VCaP (cell line): ENCODE measurements at regions not wholly inside any gene's neighbourhood (a gene's known extent, or its start where the extent isn't known, plus 50 kb on each side); places are given as distances from the start of the nearest gene placed in this dataset.
"Not testable (repeated sequence)": the region's sequence is repeated elsewhere in the genome, so short reads cannot be mapped to it uniquely, and the experiment has no call there.

Experiments used
- H3K27ac ChIP-seq: fragments of 450-650 bp; 2 replicates; pipeline ENCODE4 v1.5.1; 2017
- TF ChIP-seq, protein P1 (sequence below): fragments of 450-650 bp; conservative IDR thresholded peaks from 2 replicates; pipeline ENCODE4 v1.5.1; 2017; ENCODE audit warnings: mild to moderate bottlenecking, moderate library complexity

DNA sequence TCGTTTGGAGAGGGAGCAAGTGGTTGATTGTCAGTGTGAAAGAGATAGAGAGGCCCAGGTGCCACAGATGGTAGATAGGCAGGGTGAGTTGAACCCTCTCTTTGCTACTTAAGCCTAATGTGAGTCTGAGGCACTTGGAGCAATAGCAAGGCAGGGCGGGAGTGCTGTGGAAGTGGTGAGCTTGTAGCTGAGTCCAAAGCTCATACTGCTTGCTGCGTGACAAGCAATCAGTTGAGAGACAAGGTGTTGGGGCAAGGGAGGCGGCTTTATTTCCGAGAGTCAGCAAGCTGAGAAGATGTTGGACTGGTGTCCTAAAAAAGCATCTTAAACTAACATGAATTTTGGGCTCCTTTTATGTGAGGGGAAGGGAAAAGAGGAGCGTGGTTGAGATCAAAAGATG lies 112.9 kb upstream of the ZKSCAN2 start:
- TF ChIP-seq, protein P1, sequence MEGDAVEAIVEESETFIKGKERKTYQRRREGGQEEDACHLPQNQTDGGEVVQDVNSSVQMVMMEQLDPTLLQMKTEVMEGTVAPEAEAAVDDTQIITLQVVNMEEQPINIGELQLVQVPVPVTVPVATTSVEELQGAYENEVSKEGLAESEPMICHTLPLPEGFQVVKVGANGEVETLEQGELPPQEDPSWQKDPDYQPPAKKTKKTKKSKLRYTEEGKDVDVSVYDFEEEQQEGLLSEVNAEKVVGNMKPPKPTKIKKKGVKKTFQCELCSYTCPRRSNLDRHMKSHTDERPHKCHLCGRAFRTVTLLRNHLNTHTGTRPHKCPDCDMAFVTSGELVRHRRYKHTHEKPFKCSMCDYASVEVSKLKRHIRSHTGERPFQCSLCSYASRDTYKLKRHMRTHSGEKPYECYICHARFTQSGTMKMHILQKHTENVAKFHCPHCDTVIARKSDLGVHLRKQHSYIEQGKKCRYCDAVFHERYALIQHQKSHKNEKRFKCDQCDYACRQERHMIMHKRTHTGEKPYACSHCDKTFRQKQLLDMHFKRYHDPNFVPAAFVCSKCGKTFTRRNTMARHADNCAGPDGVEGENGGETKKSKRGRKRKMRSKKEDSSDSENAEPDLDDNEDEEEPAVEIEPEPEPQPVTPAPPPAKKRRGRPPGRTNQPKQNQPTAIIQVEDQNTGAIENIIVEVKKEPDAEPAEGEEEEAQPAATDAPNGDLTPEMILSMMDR = no peak
- H3K27ac ChIP-seq = no peak overlapping the region

DNA sequence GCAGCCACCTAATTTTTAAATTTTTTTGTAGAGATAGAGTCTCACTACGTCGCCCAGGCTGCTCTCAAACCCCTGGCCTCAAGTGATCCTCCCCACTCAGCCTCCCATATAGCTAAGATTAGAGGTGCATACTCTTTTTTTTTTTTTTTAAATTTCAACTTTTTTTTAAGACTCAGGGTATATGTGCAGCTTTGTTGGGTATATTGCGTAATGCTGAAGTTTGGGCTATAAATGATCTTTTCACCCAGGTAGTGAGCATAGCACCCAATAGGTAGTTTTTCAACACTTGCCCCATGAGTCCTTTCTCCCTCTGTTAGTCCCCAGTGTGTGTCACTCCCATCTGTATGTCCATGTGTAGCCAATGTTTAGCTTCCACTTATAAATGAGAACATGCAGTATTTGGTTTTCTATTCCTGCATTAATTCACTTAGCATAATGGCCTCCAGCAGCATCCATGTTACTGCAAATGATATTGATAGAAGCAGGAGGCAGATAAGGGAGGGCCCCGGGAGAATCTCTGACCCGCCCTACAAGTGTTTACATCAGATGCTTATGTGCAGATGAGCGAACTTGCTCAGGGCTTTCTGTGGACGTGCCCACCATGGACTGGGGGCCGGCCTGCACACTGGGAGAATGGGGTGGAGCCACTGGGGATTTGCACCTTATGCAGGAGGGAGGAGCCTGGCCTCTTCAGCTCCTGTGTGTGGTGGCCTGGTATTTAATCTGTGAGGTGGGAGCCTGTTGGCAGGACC lies 110.3 kb upstream of the ZKSCAN2 start:
- TF ChIP-seq, protein P1 = no peak
- no peak overlapping the region for H3K27ac ChIP-seq

DNA sequence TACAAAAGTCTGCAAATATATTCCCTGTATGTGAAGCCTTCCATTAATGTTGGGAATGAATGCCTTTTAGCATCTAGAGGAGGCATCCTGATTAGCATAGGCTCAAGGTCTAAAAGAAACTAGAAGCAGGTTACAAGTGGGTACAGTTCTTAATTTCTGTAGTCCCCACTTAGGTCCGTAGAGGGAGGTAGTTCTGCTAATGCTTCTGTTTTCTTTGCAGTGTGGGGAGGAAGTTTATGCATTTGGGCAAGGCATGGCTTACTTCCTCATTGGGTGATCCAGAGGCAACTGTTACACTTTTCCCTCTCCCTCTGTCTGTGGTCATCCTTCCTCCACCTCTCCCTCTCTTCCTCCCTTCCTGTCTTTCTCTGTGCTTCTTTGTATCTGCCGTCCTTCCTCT lies 108.4 kb upstream of the ZKSCAN2 start:
- TF ChIP-seq, protein P1 = 0 out of 2 replicates have a peak, but pooled peaks have one; percentile 6
- no peak overlapping the region for H3K27ac ChIP-seq

DNA sequence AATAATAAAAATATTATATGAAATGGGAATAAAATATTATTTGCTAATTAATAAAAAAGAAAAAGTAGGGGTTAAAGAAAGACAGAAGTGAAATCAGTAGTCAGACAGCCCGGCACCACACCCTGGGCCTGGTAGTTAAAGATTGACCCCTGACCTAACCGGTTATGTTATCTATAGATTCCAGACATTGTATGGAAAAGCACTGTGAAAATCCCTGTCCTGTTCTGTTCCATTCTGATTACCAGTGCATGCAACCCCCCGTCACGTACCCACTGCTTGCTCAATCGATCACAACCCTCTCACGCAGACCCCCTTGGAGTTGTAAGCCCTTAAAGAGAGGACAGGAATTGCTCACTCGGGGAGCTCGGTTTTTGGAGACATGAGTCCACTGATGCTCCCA lies 101.9 kb upstream of the ZKSCAN2 start:
- H3K27ac ChIP-seq = not testable (repeated sequence)

DNA sequence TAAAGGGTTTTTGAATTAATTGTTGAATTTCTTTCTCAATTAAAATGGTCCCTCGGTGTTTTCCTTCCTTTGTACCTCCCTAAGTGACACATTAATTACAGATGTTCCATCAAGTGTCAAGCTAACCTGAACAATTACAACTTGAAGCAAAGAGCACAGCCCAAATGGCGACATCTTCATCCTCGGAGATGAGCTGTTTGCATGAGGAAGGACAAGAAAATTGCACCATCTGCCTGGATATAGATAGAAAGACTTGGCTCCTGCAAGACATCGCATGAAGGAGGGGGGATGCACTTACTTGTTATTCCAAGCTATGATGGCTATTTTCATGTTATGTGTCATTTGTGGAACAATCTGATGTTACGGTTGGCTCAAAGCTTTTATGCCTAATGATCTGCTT lies 86.4 kb upstream of the ZKSCAN2 start:
- no peak overlapping the region for H3K27ac ChIP-seq
- TF ChIP-seq, protein P1 = no peak

DNA sequence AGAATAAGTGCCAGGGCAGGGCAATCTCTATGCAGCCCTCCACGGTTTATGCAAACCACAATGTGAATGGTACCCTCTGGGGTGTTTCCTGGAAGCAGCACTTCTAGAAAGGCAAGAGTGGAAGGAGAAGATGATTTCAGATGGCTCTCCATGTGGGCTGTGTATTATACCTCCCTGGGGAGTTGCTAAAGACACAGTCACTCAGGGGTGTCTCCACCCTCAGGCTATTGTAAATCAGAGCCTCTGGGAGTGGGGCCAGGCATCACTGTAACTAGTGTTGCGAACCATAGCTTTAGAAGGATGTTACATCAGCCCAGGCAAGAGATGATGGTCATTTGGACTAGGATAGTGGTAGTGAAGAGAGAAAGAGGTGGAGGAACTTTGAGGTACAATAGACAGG lies 83.3 kb upstream of the ZKSCAN2 start:
- no peak overlapping the region for H3K27ac ChIP-seq
- TF ChIP-seq, protein P1 = no peak

DNA sequence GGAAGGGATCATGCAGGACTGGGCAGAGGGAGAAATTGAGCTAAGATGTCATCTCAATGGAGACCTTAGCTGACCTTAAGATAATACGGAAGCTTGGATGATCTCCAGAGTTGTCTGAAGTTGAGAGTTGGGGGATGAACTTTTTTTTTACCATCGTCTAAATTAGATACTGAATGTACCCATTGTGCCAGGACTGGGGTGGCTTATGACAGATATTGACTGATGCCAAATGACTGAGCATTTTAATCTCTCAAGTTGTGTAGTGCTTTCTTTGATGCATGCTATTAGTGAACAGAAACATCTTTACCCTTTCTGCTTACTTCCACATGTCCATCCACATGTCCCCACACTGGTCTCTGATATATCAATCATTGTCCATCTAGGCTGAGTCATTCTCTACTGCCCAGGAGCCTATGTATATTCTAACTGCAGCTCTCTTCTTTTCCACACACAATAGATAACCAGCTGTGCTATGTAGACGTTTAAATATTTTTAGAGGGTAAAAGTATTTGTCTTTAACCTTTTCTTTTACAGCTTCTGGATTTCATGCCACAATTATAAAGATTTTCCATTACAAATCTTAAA lies 60.2 kb upstream of the ZKSCAN2 start:
- H3K27ac ChIP-seq = no peak overlapping the region
- TF ChIP-seq, protein P1 = no peak

DNA sequence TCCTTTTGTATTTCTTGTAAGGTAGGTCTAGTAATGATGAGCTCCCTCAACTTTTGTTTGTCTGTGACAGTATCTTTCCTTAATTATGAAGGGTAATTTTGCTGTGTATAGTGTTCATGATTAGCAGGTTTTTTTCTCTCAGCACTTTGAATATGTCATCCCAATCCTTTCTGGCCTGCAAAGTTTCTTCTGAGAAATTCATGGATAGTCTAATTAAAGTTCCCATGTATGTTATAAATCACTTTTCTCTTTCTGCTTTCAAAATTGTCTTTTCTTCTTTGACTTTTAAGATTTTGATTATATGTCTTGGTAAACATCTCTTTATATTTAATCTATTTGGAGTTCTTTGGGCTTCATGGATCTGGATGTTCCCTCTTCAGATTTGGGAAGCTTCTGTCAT lies 54.3 kb upstream of the ZKSCAN2 start:
- TF ChIP-seq, protein P1 = no peak
- no peak overlapping the region for H3K27ac ChIP-seq
